TTC549 (cell line): ENCODE measurements at regions not wholly inside any gene's neighbourhood (a gene's known extent, or its start where the extent isn't known, plus 50 kb on each side); places are given as distances from the start of the nearest gene placed in this dataset.
"Not testable (repeated sequence)": the region's sequence is repeated elsewhere in the genome, so short reads cannot be mapped to it uniquely, and the experiment has no call there.

ENCODE experiments used
- FAIRE-seq: peaks from 2 replicates; lab custom pipeline; 2012; peaks lifted over from hg19 to GRCh38; lab: Jason Lieb, UNC

DNA sequence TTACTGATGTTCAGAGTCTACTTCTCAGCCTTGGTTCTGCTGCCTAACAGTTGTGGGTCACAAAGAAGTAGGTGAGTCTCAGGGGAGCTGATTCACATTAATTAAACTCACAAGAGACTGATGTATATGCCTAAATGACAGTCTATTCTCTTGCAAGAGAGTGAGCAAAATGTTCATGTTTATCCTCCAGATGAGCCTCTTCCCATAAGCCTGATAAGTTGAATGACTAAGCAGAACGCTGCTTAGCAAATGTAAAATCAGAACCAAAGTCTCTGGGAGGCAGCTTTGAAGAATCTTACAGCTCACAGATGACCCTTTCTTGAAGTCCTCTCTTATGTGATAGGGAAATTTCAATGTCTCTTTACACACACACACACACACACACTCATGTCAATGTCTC lies 1092.2 kb downstream of the TYW1 start:
- FAIRE-seq = no peak

GRCh38 chr7:68090256-68090655 lies 1093.6 kb downstream of the TYW1 start:
- FAIRE-seq = not testable (repeated sequence)

DNA sequence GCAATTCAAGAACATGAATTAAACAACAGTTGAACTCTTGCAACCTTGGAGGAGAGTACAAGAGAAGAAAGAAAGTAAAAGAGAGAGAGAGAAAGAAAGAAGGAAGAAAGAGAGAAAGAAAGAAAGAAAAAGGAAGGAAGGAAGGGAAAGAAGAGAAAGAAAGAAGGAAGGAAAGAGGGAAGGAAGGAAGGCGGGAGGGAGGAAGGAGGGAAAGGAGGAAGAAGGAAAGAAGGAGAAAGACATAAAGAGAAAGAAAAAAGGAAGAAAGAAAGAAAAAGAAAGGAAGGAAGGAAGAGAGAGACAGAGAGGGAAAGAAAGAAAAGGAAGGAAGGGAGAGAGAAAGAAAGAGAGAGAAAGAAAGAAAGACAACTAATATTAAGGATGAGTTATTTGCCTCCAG lies 1106.7 kb downstream of the TYW1 start:
- no peak for FAIRE-seq

DNA sequence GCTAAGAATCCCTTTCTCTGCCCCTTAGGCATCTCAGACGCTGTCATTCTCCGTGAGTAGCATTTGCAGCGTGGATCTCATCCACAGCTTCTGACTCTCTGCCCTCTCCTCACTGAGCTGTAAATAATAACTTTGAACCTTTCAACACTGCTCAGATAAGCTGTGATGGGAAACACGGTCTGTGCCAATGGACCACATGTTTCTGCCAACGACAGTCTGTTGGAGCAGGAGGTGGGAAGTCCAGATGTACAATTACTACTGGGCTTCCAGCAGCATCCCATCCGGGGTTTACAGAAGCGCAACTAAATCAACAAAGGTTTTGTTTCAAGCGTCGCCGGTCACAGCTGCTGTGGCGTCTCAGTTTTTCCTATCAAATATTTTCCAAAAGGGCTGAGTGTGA lies 1110.6 kb downstream of the TYW1 start:
- FAIRE-seq = no peak

DNA sequence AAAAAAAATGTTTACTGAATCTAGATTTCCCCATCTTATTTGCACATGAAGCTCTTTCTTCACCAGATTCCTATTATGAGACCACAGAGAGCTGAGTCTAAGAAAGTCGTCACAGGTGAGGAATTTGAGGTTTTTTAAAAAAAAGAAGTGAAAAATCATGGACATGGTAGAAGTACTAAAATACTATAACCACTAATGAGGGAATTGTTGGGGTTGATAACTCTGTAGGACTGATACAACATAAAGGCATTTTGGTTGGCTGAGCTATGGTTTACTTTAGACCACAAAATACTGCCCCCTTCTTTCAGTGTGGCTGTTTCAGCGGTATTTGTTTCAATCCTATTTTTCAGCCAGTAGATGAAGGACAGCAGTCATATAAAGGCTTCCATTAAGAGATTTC lies 1111.3 kb downstream of the TYW1 start:
- FAIRE-seq = no peak

GRCh38 chr7:68109299-68109698 lies 1112.7 kb downstream of the TYW1 start:
- FAIRE-seq = no peak

DNA sequence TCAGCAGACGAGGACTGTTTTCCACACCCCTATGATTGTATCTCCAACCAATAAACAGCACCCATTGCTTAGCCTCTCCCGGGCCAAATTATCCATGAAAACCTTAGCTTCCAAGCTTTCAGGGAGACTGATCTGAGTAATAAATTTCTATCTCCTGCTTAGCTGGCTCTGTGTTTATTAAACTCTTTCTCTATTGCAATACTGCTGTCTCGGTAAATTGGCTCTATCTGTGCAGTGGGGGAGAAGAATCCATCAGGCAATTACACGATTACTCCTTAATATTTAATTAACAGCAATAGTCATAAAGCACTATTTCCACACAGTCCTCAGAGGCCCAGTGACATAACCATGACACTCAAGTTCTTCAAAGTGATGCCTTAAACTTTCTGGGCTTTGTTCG lies 1122.8 kb downstream of the TYW1 start:
- no peak for FAIRE-seq

GRCh38 chr7:68121056-68121455 lies 1124.4 kb downstream of the TYW1 start:
- FAIRE-seq = no peak

DNA sequence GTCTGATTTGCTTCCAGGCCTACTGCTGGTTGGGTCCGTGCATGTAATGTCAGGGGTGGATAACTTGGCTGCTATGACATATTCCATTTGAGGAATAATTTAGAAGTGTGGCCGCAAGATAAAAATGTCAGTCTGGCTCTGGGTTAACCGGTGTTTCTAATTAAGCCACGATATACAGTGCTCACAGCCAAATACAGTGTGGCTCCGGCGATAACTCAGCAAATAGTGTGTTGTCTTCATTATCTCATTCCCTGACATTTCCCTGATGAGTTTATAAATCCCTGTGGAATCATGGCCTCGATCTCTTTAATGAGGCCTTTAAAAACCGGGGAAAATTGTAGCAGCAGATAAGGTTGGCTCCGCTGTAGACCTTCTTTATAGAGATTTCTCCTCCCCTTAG lies 1125.0 kb downstream of the TYW1 start:
- no peak for FAIRE-seq

DNA sequence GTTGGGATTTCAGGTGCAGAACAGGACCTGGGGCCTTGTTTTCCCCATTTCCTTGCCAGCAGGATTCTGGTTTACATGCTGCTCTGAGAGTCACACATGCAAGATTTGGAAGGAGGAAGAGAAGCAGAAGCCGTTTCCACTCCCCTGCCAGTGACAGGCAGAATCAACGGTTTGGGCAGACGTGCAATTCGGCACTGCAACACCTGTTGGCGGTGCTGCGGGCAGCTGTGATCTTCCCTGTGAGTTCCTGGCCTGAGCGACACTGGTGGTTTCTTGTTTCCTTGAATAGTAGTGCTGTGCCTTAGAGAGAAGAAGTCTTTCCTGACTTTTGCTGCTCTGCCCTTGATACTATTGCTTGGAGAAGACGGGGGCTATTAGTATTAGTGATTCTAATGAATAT lies 1126.2 kb downstream of the TYW1 start:
- FAIRE-seq = no peak

- FAIRE-seq = no peak
Measured at GRCh38 chr7:68125168-68125567, 1128.5 kb downstream of the TYW1 start.

GRCh38 chr7:68133045-68133444 lies 1136.4 kb downstream of the TYW1 start:
- no peak for FAIRE-seq

- no peak for FAIRE-seq
Measured at GRCh38 chr7:68143345-68143744, 1146.7 kb downstream of the TYW1 start.

GRCh38 chr7:68146983-68147382 lies 1150.3 kb downstream of the TYW1 start:
- FAIRE-seq = no peak

GRCh38 chr7:68147614-68148238 lies 1151.1 kb downstream of the TYW1 start:
- FAIRE-seq = no peak

GRCh38 chr7:68148440-68148839 lies 1151.8 kb downstream of the TYW1 start:
- no peak for FAIRE-seq

DNA sequence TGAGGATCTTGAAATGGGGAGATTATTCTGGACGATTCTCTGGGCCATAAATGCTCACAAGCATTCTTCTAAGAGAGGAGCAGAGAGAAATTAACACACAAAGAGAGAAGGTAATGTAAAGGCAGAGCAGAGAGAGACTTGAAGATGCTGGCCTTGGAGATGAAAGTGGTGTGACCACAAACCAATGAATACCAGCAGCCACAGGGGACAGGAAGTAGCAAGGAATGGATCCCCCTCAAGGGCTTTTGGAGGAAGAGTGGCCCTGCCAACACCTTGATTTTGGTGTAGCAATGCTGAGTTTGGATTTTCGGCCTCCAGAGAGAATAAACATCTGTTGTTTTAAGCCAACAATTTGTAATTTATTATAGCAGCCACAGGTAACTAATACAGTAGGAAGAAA lies 1155.6 kb downstream of the TYW1 start:
- no peak for FAIRE-seq

DNA sequence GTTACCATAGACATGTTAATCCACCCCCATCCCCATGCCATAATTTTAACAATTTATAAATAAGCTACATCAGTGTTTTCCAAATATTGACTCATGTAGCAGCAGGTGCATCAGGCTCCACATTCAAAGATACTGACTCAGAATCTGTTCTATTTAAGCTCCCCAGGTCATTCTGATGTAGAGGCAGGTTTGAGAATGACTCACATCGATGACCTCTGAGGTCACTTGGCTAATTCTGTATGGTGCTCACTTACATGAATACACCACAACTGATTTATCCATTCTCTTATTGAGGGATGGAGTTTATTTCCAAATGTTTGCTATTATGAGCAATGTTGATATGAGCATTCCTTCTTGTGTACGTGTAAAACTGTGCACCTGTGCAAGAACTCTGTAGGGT lies 1159.0 kb downstream of the TYW1 start:
- no peak for FAIRE-seq

DNA sequence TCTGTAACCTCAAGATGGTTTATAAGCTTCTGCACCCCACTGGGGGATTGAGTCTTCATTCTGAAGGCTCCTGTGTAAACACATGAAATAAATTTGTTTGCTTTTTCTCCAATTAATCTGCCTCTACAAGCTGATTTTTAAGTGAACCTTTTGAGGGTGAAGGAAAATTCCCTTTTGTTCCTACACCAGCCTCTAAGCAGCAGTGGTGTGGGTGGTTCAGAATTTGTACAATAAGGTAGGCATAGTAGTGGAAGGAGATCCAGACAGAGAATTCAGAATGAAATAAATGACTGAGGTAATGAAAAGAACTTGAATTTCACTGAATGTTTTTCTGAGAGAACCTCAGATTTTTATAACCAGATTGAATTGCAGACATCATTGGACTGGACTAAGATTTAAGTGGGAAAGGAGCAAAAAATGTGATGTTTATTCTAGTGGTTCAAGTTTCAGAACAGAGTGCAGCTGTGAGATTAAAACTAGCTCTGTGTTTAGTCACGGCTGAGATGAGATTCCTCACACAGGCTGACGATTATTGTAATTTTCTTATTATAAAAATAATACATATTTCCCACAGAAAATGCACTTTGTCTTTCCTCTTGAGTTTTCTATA lies 1162.2 kb downstream of the TYW1 start:
- FAIRE-seq = no peak

GRCh38 chr7:68162712-68163111 lies 1166.1 kb downstream of the TYW1 start:
- no peak for FAIRE-seq

- no peak for FAIRE-seq
Measured at GRCh38 chr7:68166525-68166924, 1169.9 kb downstream of the TYW1 start.

GRCh38 chr7:68173513-68173912 lies 1176.9 kb downstream of the TYW1 start:
- FAIRE-seq = no peak

- no peak for FAIRE-seq
Measured at GRCh38 chr7:68176974-68177373, 1180.3 kb downstream of the TYW1 start.

DNA sequence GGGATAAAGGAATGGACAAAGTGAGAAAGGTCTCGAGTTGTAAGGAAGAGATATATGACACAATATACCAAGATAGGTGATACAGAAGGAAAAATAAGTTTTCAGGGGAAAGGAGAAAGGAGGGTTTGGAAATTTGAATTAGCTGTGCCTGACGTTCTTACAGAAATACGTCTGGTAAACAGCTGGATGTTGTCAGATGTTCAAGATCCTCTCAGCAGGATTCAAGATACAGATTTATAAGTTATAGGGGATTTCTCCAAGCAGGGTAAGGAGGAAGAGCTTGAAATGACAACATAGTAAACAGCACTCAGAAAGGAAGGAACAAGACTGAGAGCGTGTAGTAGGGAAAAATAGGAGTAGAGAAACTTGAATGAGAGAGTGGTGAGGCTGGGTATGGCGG lies 1184.1 kb downstream of the TYW1 start:
- no peak for FAIRE-seq

GRCh38 chr7:68183176-68183575 lies 1186.5 kb downstream of the TYW1 start:
- no peak for FAIRE-seq
